ENCODE measurements at regions not wholly inside any gene's neighbourhood (a gene's known extent, or its start where the extent isn't known, plus 50 kb on each side); places are given as distances from the start of the nearest gene placed in this dataset.

- Mint-ChIP-seq H3K9me3 (no peaks in the 10 kb centered on the region), H3K36me3 (ENCODE audit: low read depth) (no peaks in the 10 kb centered on the region), H3K4me1 (ENCODE audit: low read depth) (no peaks in the 10 kb centered on the region), H3K4me3 (no peak overlapping the region), H3K27ac (no peak overlapping the region), H3K27me3 (no peaks in the 10 kb centered on the region)
- ATAC-seq (ENCODE audit: poor library complexity) (no peak), DNase-seq (no peak)
- ChIA-PET POLR2A (no interaction called here), CTCF (no interaction called here)
- Histone ChIP-seq H3K27me3 (ENCODE audit: control insufficient read depth in 1 of 2, insufficient read depth in 2 of 2, low read length in 2 of 2) (no peaks in the 10 kb centered on the region), H3K36me3 (ENCODE audit: insufficient read depth, low read length) (no peaks in the 10 kb centered on the region), H3K9me3 (ENCODE audit: control insufficient read depth in 1 of 2, insufficient read depth in 1 of 2, low read length in 2 of 2) (no peaks in the 10 kb centered on the region), H3K27ac (ENCODE audit: low read depth in 1 of 2, low read length in 2 of 2) (no peak overlapping the region), H3K4me3 (ENCODE audit: low read length) (no peak overlapping the region), H3K4me1 (ENCODE audit: insufficient read depth, low read length) (no peaks in the 10 kb centered on the region)
- intact Hi-C loops (cut with DNase I, micrococcal nuclease): no loop called here
- TF ChIP-seq CTCF (IDR thresholded peaks at IDR 0.05): no peak
Observed at GRCh38 chr12:28065374-28065773, 92.8 kb upstream of the PTHLH start.

- no peak overlapping the region for H3K4me3 Mint-ChIP-seq
- no peak overlapping the region for H3K27ac ChIP-seq (ENCODE audit: low read depth in 1 of 2, low read length in 2 of 2)
- intact Hi-C loops (cut with DNase I, micrococcal nuclease): no loop called here
- no peaks in the 10 kb centered on the region for H3K4me1 Mint-ChIP-seq (ENCODE audit: low read depth)
- H3K36me3 ChIP-seq (ENCODE audit: insufficient read depth, low read length): no peaks in the 10 kb centered on the region
- CTCF ChIA-PET: no interaction called here
- ATAC-seq (ENCODE audit: poor library complexity): no peak
- POLR2A ChIA-PET: no interaction called here
- H3K4me3 ChIP-seq (ENCODE audit: low read length): no peak overlapping the region
- no peak for TF ChIP-seq CTCF (IDR thresholded peaks at IDR 0.05)
- H3K27me3 Mint-ChIP-seq: no peaks in the 10 kb centered on the region
- no peak overlapping the region for H3K27ac Mint-ChIP-seq
- no peak for DNase-seq
- no peaks in the 10 kb centered on the region for H3K27me3 ChIP-seq (ENCODE audit: control insufficient read depth in 1 of 2, insufficient read depth in 2 of 2, low read length in 2 of 2)
- no peaks in the 10 kb centered on the region for H3K9me3 ChIP-seq (ENCODE audit: control insufficient read depth in 1 of 2, insufficient read depth in 1 of 2, low read length in 2 of 2)
- H3K36me3 Mint-ChIP-seq (ENCODE audit: low read depth): no peaks in the 10 kb centered on the region
- H3K9me3 Mint-ChIP-seq: no peaks in the 10 kb centered on the region
- H3K4me1 ChIP-seq (ENCODE audit: insufficient read depth, low read length): no peaks in the 10 kb centered on the region
Observed at GRCh38 chr12:28065889-28066630, 93.5 kb upstream of the PTHLH start.

- no peaks in the 10 kb centered on the region for H3K4me1 Mint-ChIP-seq (ENCODE audit: low read depth)
- H3K4me3 Mint-ChIP-seq: no peak overlapping the region
- TF ChIP-seq CTCF (IDR thresholded peaks at IDR 0.05): no peak
- CTCF ChIA-PET: no interaction called here
- ATAC-seq (ENCODE audit: poor library complexity): no peak
- no peak overlapping the region for H3K27ac Mint-ChIP-seq
- H3K27me3 Mint-ChIP-seq: no peaks in the 10 kb centered on the region
- no peak for DNase-seq
- intact Hi-C loops (cut with DNase I, micrococcal nuclease): no loop called here
- H3K36me3 Mint-ChIP-seq (ENCODE audit: low read depth): no peaks in the 10 kb centered on the region
- Histone ChIP-seq H3K27me3 (ENCODE audit: control insufficient read depth in 1 of 2, insufficient read depth in 2 of 2, low read length in 2 of 2) (no peaks in the 10 kb centered on the region), H3K36me3 (ENCODE audit: insufficient read depth, low read length) (no peaks in the 10 kb centered on the region), H3K9me3 (ENCODE audit: control insufficient read depth in 1 of 2, insufficient read depth in 1 of 2, low read length in 2 of 2) (no peaks in the 10 kb centered on the region), H3K4me3 (ENCODE audit: low read length) (no peak overlapping the region), H3K27ac (ENCODE audit: low read depth in 1 of 2, low read length in 2 of 2) (no peak overlapping the region), H3K4me1 (ENCODE audit: insufficient read depth, low read length) (no peaks in the 10 kb centered on the region)
- POLR2A ChIA-PET: no interaction called here
- H3K9me3 Mint-ChIP-seq: no peaks in the 10 kb centered on the region
Observed at GRCh38 chr12:28066879-28067278, 94.3 kb upstream of the PTHLH start.

Measured in CD4-positive, alpha-beta T cell (primary cell).